ACC112 (cell line): ENCODE measurements at regions not wholly inside any gene's neighbourhood (a gene's known extent, or its start where the extent isn't known, plus 50 kb on each side); places are given as distances from the start of the nearest gene placed in this dataset.

ENCODE experiments used
- H2AFZ ChIP-seq: fragments of 200-600 bp; sonication (generic); one replicate; pipeline ENCODE4 v1.6.0; 2017; ENCODE audit warnings: antibody characterized with exemption, low read length; ENCODE audit not compliant: unreplicated experiment
- H3K27ac ChIP-seq: fragments of 200-600 bp; sonication (generic); 2 replicates; pipeline ENCODE4 v1.5.1; 2014; ENCODE audit warnings: low read depth, mild to moderate bottlenecking, antibody characterized with exemption, low read length, moderate library complexity
- H3K27me3 ChIP-seq: fragments of 200-600 bp; sonication (generic); 2 replicates; pipeline ENCODE4 v1.6.1; 2014; ENCODE audit warnings: mild to moderate bottlenecking, antibody characterized with exemption, low read length, moderate library complexity, mixed read lengths; ENCODE audit not compliant: insufficient read depth
- H3K36me3 ChIP-seq: fragments of 200-600 bp; sonication (generic); 2 replicates; pipeline ENCODE4 v1.6.1; 2016; ENCODE audit warnings: mild to moderate bottlenecking, antibody characterized with exemption, low read length, moderate library complexity, mixed read lengths; ENCODE audit not compliant: insufficient read depth
- H3K4me1 ChIP-seq: fragments of 200-600 bp; sonication (generic); one replicate; pipeline ENCODE4 v1.6.1; 2016; ENCODE audit warnings: low read length, mixed read lengths; ENCODE audit not compliant: insufficient read depth, unreplicated experiment, control insufficient read depth
- H3K4me3 ChIP-seq: fragments of 200-600 bp; sonication (generic); 2 replicates; pipeline ENCODE4 v1.5.1; 2014; ENCODE audit warnings: mild to moderate bottlenecking, low read depth, low read length
- H3K79me2 ChIP-seq: fragments of 200-600 bp; sonication (generic); one replicate; pipeline ENCODE4 v1.6.0; 2016; ENCODE audit warnings: low read length; ENCODE audit not compliant: control insufficient read depth, unreplicated experiment, insufficient read depth

DNA sequence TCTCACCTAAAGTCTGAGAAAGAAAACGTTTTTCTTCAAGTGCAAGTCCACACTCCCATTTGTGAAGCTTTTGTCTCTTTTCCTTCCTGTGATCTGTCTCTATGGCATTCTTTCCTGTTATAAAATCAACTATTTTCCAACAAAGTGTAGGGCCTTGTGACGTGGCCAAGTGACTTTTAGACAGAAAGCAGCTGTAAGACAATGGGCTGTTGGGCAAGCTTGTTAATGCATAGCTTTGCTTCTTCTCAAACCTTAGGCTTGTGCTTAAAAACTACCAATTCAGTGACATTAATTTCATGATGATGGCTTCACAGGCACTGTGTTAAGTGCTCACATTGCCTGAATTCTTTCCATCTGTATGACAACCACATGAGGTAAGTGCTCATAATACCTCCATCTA lies 83.5 kb downstream of the VCY1B start:
- no peaks in the 10 kb centered on the region for H3K27me3 ChIP-seq
- H3K4me1 ChIP-seq: no peaks in the 10 kb centered on the region
- no peaks in the 10 kb centered on the region for H3K79me2 ChIP-seq
- H3K36me3 ChIP-seq: no peaks in the 10 kb centered on the region
- no peak overlapping the region for H3K4me3 ChIP-seq
- H3K27ac ChIP-seq: no peak overlapping the region
- no peak overlapping the region for H2AFZ ChIP-seq

DNA sequence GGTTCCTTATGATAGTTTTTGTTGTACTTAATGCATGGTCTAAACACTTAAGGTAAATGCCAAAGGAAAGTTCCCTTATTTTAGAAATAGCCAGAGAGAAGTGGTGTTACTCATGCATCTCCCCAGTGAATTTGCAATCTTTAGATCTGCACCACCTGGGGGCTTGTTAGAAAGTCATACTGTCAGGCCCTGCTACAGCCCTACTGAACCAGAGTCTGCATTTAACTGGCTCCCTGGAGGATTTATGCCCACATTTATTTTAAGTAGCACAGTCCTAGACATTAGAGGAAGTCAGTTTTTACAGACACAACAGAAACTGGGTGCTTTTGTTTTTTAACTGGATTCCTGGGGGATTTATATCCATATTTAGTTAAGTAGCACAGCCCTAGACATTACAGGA lies 89.6 kb downstream of the VCY1B start:
- Histone ChIP-seq H3K79me2 (no peaks in the 10 kb centered on the region), H3K27me3 (no peaks in the 10 kb centered on the region), H3K27ac (no peak overlapping the region), H3K4me3 (no peak overlapping the region), H3K36me3 (no peaks in the 10 kb centered on the region), H3K4me1 (no peaks in the 10 kb centered on the region), H2AFZ (no peak overlapping the region)

DNA sequence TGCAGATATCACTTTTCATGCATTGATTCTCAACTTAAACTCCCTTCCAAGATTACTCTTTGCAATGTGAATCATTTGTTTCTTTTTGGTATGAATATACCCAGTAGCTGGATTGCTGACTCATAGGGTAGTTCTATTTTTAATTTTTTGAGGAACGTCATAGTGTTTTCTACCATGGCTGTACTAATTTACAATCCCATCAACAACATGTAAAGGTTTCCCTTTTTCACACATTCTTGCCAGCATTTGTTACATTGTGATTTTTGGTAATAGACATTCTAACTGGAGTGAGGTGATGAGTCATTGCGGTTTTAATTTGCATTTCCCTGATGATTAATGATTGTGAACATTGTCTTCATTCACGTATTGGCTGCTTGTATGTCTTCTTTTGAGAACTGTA lies 126.7 kb downstream of the VCY1B start:
- no peak overlapping the region for H3K4me3 ChIP-seq
- H2AFZ ChIP-seq: no peak overlapping the region
- no peaks in the 10 kb centered on the region for H3K79me2 ChIP-seq
- H3K27me3 ChIP-seq: no peaks in the 10 kb centered on the region
- no peak overlapping the region for H3K27ac ChIP-seq
- no peaks in the 10 kb centered on the region for H3K4me1 ChIP-seq
- H3K36me3 ChIP-seq: no peaks in the 10 kb centered on the region

DNA sequence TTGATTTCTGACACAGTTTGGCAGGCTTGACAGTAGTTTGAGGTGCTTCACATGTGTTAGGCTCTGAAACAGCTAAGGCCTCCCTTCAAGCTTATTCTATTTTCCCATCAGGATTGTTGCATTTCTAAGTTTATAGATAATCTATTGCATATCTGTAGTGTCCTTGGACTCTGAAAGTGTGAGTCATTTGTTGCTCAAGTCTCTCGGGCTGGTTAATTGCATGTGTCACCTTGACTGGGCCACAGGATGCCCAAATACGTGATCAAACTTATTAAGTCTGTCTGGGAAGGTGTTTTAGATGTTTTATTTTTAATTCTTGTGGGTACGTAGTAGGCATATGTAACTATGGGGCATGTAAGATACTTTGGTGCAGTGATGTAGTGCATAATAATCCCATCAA lies 166.0 kb downstream of the VCY1B start:
- Histone ChIP-seq H3K27ac (no peak overlapping the region), H3K79me2 (no peaks in the 10 kb centered on the region), H2AFZ (no peak overlapping the region), H3K4me1 (no peaks in the 10 kb centered on the region), H3K27me3 (no peaks in the 10 kb centered on the region), H3K36me3 (no peaks in the 10 kb centered on the region), H3K4me3 (no peak overlapping the region)

DNA sequence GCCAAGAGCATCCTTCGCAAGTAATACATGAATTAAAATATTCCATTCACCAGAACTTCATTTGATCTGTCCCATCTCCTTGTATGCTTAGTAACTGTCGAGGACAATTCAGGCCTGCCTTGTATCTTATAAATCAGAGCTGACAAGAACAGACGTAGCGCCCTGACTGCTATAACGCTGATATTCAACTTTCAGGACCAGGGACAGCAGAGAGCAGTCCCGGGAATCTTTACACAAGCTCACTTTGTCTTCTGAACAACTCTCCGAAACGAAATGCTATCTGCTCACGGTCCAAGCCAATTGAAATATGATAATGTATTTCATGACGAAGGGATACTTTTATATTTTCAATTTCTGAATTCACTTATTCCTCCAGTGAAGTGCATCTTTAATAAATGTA lies 175.7 kb downstream of the VCY1B start:
- Histone ChIP-seq H3K79me2 (no peaks in the 10 kb centered on the region), H3K4me1 (no peaks in the 10 kb centered on the region), H3K27ac (no peak overlapping the region), H2AFZ (no peak overlapping the region), H3K36me3 (no peaks in the 10 kb centered on the region), H3K4me3 (no peak overlapping the region), H3K27me3 (no peaks in the 10 kb centered on the region)

DNA sequence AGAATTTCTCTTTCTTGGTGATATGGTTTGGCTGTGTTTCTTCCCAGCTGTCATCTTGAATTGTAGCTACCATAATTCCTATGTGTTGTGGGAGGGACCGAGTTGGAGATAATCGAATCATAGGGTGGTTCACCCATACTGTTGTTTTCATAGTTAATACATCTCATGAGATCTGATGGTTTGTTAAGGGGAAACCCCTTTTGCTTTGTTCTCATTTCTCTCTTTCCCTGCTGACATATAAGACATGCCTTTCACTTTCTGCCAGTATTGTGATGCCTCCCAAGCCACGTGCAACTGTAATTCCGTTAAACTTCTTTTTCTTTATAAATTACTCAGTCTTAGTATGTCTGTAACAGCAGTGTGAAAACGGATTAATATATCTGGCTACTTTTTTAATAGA lies 179.0 kb downstream of the VCY1B start:
- H3K79me2 ChIP-seq: no peaks in the 10 kb centered on the region
- no peak overlapping the region for H3K4me3 ChIP-seq
- H3K4me1 ChIP-seq: no peaks in the 10 kb centered on the region
- no peaks in the 10 kb centered on the region for H3K36me3 ChIP-seq
- no peak overlapping the region for H3K27ac ChIP-seq
- H2AFZ ChIP-seq: no peak overlapping the region
- no peaks in the 10 kb centered on the region for H3K27me3 ChIP-seq

DNA sequence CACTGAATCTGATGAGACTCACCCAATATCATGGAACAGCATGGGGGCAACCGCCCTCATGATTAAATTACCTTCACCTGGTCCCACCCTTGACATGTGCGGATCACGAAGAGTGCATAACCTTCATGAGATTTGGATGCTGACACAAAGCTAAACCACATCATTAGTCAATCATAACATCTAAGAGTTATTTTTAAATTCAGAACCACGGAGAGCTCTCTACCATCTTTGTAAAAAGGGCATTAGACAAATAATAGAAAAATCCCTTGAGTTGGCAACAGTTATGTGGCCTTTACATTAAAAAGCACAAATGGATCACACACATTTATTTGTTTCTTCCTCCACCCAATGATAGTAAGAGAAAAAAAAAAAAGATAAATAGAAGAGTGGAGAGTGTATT lies 182.2 kb downstream of the VCY1B start:
- Histone ChIP-seq H2AFZ (no peak overlapping the region), H3K27ac (no peak overlapping the region), H3K27me3 (no peaks in the 10 kb centered on the region), H3K4me1 (no peaks in the 10 kb centered on the region), H3K4me3 (no peak overlapping the region), H3K79me2 (no peaks in the 10 kb centered on the region), H3K36me3 (no peaks in the 10 kb centered on the region)

DNA sequence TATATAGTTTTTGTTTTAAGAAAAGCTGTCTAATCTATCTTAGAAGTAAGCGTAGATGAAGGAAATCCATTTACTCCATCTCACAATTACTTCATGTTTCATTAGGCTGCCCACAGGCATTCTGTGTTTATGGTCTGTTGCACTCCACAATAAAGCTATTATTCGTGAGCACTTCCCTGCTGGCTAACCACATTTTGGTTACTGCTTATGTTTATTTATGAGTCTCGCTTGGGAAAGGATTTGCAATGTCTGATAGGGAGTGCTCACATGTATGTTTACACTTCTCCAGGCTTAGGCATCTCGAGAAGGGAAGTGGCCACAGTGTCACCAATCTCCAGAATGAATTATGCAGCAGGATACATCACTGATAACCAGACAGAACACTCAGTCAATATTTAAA lies 190.9 kb downstream of the VCY1B start:
- Histone ChIP-seq H2AFZ (no peak overlapping the region), H3K4me1 (no peaks in the 10 kb centered on the region), H3K4me3 (no peak overlapping the region), H3K27ac (no peak overlapping the region), H3K36me3 (no peaks in the 10 kb centered on the region), H3K79me2 (no peaks in the 10 kb centered on the region), H3K27me3 (no peaks in the 10 kb centered on the region)

DNA sequence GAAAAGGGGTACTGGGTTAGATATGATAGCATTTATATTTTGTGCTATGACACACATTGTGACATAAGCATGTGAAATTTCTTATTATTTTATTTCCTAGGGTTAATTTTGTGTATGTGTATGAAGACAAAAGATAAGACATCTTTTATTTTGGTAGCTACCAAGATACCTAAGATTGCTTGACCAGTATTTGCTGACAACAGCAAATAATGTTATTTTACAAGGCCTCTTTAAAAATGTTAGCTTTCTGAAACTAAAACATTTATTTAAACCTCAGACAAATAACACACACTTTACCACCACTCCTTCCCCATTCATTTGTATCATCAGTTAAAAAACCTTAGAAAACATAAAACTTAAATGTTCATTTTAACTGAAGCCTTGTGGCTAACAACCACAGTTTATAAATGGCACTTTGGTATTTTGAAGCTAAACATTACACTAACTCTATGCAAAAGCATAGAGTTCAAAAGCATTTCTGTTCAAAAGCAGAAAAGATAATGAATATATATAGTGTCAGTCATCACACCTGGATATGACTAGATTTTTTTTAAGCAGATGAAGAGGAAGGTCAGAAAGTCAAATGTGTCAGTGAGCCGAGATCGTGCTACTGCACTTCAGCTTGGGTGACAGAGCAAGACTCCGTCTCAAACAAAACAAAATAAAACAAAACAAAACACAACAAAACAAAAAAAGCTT lies 193.0 kb downstream of the VCY1B start:
- Histone ChIP-seq H3K4me1 (no peaks in the 10 kb centered on the region), H3K27me3 (no peaks in the 10 kb centered on the region), H2AFZ (no peak overlapping the region), H3K27ac (no peak overlapping the region), H3K79me2 (no peaks in the 10 kb centered on the region), H3K4me3 (no peak overlapping the region), H3K36me3 (no peaks in the 10 kb centered on the region)

DNA sequence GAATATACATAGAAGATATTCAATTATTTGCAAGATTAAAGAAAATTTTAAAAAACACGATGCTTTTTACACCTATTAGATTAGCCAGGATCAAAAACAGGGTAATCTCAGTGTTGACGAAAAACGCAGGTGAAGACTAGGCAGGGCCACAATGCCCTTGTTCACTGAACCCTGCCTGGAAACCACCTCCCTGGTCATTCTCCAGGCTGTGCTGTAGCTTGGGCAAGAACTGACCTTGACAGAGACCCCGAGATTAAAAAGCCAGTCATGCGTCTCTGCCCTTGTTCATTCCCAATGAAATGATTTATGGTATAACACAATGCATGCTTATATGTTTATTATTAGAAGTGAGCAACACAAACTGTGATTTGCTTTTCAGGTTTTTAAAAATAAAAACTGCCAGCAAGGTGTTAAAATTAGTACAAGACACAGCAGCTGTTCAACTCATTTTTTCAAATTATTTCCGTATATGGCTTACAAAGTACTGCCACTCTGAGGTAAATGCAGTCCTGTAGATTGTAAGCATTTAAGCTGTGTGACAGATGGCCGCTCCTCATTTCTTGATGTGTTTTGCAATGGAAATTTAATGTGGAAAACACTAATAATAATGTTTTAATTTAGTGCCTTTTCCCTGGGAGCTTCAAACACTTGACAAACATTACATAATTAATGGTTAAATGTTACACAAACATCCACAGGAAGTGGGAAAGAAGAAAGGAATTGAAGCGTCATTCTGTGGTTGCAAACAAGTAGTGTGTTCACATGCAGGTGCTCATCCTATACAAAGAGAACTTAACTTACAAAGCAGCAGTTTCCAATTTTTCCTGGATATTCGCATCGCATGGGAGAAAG lies 200.2 kb downstream of the VCY1B start:
- Histone ChIP-seq H3K36me3 (no peaks in the 10 kb centered on the region), H3K27me3 (no peaks in the 10 kb centered on the region), H3K79me2 (no peaks in the 10 kb centered on the region), H3K4me1 (no peaks in the 10 kb centered on the region), H2AFZ (no peak overlapping the region), H3K27ac (no peak overlapping the region), H3K4me3 (no peak overlapping the region)

DNA sequence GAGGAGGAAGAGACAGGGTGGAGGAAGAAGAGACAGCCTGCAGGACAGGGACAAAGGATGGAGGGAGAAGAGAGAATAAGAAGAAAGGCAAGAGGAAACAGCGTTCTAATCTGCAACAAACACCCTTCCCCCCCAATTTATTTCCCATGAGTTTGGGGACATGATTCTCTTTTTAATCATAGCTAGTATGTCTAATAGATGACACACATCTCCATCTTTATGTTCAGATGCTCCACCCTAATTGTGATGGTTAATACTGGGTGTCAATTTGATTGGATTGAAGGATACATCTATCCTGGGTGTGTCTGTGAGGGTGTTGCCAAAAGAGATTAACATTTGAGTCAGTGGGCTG lies 200.8 kb downstream of the VCY1B start:
- no peak overlapping the region for H3K27ac ChIP-seq
- no peak overlapping the region for H3K4me3 ChIP-seq
- H3K27me3 ChIP-seq: no peaks in the 10 kb centered on the region
- H3K36me3 ChIP-seq: no peaks in the 10 kb centered on the region
- no peaks in the 10 kb centered on the region for H3K79me2 ChIP-seq
- no peaks in the 10 kb centered on the region for H3K4me1 ChIP-seq
- H2AFZ ChIP-seq: no peak overlapping the region
